ENCODE measurements at regions not wholly inside any gene's neighbourhood (a gene's known extent, or its start where the extent isn't known, plus 50 kb on each side); places are given as distances from the start of the nearest gene placed in this dataset.
"Not testable (repeated sequence)": the region's sequence is repeated elsewhere in the genome, so short reads cannot be mapped to it uniquely, and the experiment has no call there.

DNA sequence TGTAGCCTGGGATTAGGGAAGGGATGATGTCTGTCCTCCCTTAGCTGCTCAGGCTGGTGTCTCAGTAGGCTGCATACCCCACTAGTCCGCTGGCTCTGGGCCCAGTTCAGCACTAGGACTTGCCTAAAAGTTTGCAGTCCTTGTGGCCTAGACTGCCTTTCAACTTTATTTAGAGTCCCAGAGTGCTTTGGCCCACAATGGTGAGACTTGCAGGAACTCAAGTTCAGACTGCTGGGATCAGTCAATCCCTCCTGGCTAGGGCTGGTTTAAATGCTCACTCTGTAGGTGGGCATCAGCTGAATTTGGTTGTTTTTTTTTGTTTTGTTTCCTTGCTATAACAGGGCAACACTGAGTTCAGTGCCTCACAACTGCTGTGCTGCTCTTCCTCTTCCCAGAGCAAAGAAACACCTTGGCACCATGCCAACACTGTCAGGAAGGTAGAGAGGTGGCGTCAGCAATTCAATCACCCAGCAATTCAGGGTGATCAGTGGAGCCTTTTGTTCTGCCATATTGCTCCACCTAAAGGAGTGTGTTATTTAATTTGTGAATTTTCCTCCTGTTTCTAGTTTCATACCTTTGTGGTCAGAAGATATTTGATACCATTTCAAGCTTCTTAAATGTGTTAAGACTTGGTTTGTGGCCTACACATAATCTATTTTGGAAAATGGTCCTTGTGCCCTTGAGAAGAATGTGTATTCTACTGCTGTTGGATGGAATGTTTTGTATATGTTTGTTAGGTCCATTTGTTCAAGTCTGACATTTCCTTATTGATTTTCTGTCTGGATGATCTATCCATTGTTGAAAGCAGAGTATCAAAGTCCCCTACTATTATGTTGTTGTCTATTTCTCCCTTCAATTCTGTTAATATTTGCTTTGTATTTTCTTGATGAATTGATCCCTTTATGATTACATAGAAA, 284.0 kb upstream of the PMFBP1 start:
- no peak for DNase-seq (ENCODE audit: low read depth)

DNA sequence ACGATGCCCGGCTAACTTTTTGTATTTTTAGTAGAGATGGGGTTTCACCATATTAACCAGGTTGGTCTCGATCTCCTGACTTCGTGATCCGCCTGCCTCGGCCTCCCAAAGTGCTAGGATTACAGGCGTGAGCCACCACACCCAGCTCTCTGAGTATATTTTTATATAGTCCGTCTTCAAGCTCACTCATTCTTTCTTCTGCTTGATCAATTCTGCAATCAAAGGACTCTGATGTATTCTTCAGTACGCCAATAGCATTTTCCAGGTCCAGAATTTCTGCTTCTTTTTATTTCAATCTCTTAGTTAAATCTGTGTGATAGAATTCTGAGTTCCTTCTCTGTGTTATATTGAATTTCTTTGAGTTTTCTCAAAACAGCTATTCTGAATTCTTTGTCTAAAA, 281.9 kb upstream of the PMFBP1 start:
- DNase-seq (ENCODE audit: low read depth), result not testable (repeated sequence)

DNA sequence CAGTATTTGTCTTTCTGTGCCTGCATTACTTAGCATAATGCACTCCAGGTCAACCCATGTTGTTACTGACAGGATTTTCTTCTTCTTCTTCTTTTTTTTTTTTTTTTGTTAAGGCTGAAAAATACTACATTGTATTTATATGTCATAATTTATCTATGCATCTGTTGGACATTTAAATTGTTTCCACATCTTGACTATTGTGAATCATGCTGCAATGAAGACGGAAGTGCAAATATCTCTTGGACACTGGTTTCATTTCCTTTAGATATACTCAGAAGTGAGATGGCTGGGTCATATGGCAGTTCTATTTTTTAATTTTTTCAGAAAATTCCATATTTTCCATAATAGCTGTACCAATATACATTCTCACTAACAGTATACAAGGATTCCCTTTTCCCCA, 272.7 kb upstream of the PMFBP1 start:
- no peak for DNase-seq (ENCODE audit: low read depth)

DNA sequence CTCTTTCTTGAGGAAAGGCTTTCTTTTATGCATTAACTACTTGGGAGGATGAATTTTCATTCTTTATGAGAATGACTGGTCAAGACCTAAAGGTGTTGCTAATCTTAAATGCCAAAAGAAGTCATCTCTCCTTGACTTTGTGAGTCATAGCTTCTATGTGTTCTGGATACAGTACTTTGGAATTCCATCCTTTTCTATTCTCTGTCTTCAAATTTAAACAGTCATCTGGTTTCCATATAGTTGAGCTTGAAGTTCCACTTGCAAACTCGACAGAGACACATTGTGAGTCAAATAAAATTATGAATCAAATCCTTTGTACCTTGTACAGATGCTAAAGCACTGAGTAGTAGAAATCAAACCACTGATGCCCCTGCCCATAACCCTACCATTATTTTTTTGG, 271.9 kb upstream of the PMFBP1 start:
- no peak for DNase-seq (ENCODE audit: low read depth)

DNA sequence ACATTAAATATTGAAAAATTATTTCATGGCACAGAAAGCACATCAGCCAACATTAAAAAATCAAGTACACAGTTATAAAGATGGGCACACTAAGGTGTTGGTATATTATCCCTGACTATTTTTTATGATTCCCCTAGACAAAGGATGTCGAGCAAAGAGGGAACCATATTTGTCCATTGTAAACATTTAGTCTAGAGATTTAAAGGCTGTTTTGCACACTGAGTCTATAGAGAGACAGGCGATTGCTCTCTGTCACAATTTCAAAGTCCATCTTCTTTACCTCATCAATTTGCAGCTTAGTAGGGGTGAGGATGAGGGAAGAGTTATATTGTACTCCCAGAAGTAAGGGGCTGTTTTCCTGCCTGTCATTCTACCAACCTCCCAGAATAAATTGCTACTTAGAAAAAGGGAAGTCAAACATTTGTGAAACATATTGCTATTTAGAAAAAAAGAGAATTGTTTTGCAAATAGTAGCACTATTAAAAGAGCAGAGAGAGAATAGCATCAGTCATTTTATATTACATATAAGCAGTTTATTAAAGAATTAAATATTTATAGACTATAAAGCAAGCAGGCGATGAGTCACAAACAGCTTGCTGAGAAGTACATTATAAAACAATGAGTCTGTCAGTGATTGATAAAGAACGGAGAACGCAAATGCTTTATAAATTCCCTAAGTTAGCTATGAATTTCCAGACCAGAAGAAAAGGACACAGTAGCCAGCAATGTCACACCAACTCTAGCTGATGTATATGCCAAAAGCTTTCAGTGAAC, 270.6 kb upstream of the PMFBP1 start:
- no peak for DNase-seq (ENCODE audit: low read depth)

DNA sequence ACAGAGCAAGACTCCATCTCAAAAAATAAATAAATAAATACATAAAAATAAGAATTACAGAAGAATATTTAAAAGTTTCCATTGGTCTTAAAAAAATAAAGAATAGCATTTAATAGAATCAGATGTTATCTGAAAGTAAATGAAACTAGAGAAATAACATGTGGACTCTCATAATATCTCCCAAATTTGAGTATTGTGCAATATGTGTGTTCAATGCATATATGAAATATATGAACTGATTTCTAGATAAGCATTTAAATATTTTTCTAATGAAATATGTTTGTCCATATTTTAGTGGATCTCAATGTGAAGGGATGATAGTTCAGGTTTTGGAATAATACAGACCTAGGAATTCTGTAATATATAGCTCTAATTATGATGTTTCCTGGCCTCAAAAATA, 265.9 kb upstream of the PMFBP1 start:
- no peak for DNase-seq (ENCODE audit: low read depth)

DNA sequence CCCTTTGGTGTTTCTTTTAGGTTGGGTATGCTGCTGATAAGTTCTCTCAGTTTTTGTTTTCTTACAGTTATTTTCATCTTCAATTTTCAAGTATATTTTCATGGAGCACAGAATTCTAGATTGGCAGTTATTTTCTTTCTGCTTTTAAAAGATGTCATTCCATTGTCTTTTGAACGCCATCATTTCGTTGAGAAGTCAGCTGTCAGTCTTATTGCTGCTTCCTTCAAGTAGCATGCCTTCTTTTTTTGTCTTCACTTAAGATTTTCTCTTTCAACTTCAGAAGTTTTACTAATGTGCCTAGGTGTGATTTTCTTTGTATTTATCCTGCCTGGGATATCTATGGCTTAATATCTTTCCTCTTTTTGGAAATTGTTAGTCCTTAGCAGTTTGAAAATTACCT, 262.2 kb upstream of the PMFBP1 start:
- no peak for DNase-seq (ENCODE audit: low read depth)

DNA sequence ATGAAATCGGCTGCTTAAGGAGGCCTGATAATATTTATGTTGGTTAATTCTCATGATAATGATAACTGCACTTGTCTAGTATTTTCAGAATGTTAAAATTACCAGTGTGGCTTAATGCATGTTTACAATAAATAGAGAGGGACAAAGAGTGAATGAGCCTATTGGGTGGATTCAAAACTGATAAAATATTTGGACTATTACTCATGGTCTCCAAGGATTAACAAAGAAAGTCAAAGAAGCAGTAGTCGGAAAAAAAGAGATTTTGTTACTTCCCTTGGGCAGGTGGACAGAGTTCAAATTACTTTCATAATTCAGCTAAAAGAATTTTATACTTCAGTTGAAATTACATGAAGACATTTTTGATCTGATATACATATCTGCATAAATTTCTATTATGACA, 258.2 kb upstream of the PMFBP1 start:
- no peak for DNase-seq (ENCODE audit: low read depth)

DNA sequence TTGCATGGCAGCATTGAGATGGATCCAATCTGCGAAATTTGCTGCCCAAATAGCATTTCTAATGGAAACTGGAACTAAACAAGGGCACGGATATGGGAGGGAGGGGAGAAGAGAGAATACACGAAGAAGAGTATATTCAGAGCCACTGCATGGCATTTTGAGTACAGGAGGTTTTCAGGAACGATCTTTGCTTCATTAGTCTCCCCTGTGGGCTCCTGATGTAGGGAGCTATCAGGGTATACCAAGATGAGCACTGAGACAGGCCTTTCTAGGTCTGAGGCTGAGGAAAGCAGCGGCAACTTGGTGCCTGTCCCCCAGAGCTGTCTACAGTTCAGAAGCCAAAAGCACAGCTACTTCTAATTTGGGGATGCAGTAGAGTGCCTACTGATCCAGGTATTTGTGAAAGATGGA, 257.7 kb upstream of the PMFBP1 start:
- no peak for DNase-seq (ENCODE audit: low read depth)

DNA sequence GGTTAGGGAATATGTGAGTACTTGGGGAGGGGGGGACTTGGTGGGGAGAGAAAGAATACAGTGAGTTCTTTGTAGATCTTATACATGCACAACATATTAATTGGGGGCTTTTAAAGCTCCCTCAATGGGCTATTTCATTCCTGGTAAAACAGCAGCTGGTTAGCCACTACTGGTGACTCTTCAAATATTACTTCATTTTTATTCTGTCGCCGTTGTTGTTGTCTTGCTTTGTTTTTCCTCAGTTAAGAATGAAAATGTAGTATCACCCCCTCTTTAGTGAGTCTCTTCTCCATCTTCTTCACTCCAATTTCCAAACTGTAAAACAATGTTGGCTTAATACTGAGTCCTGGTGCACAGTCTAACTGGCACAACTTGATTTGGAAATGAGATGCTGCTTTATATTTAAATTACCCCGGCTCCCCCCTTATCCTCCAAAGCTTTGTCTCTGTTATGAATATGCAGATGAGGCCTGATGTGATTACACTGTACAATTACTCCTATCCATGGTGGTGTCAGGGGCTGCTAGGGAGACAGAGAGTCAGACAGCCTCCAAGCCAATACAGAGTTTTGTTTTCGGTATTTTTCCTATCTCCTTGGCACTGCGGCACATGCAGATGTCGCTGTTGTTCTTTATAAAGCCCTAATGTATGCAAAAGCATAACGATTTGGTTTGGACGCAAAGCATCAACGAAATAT, 256.9 kb upstream of the PMFBP1 start:
- DNase-seq (ENCODE audit: low read depth), result no peak

DNA sequence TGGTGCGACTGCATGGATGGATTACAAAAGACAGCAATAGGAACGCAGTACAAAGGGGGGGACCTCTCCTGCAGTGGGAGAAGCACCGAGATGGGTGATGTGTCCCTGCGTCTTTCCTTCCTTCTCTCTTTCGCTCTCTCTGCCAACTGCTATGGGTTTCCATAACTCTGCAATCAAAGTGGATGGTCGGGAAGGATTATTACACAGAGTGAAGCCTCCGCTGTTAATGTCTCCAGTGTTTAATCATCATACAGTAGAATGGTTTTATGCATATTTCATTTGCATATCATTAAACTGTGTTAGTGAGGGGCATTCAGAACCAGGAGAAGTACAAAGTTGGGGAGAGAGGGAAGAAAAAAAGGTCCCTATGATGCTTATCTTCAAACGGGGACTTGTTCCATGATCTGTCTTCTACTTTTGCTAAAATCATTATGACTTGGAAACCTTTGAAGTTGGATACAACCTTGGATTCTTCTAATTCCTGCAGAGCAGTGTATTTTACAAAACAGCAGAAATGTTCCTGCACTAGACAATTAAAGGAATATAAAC, 255.9 kb upstream of the PMFBP1 start:
- DNase-seq (ENCODE audit: low read depth), result no peak

DNA sequence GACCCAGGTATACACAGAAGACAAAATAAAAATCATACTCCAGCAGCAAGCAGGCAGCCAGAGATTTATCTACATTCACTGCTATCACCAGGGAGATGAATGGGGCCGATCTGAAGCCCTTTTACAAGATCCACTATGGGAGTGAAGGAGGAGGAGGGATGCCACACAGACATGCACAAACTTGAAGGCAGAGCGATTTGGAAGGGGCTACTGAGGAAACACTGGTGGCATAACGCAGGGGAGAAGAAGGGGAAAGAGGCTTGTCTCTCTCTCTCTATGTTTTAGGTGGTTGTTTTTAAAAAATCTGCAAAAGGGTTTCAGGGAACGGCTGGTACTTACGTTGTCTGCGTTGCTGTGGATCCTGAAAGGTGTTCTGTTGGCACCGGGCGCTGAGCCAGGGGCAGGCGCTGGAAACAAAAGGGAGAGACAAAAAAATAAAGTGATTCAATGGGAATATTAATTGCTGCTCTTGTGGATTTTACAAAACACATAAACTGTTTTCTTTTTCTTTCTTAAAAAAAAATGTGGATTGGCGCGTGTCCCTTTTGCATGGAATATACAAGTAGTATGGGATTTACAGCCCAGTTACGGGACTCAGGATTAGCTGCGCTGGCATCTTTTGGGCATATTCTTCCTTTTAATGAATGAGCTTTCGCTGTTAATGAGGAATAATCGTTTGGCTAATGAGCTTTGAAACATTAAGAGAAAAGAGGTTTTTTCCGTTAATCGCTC, 255.3 kb upstream of the PMFBP1 start:
- no peak for DNase-seq (ENCODE audit: low read depth)

DNA sequence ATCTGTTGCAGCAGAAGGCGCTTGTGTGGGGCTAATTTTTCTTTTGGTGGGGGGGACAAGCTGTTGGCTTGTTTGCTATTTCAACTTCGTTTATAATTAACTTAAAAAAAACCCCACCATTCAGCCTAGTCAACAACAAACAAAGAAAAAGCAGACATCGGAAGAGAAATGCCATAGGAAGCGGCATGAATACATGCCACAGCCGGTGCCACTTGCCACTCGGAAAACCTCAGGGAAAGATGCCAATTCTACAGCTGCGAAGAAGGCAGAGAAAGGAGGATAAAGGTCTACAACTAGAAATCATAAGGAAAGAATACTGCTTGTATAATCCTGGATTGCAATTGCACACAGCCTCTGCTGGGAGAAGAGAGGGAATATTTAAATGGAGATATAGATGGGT, 254.4 kb upstream of the PMFBP1 start:
- no peak for DNase-seq (ENCODE audit: low read depth)

DNA sequence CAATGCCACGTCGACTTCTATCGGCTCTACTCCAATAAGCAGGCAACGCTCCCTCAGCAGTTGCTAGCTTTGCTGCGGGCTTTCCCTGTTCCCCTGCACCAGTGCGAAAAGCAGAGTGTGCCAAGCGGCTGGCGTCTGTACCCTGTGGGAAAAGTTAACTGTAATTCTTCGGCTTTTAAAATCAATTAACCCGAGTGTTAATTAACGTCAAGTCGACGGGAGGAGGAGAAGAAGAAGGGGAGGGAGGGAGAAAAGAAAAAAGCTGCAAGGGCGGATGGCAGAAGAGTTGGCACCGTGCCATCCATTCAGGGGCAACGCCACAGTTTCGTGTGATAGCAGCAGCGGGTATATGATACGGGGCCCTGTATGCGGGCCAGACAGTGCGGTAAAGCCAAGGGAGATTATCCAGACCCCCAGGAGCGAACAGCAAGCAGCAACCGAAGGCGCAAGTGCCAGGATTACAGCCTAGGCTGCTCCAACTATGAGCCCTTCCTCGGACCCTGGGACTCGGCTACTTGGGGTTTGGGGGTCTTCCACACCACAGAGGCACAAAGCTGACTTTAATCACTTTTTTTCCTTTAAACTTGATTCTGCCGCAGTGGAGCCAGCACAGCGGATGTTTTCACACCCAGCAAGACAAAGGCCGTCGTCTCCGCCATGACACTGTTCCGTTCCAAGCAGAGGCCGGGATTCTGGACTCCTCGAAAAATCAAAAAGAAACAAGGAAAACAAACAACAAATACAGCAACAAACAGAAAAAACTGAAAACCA, 253.8 kb upstream of the PMFBP1 start:
- DNase-seq (ENCODE audit: low read depth), result no peak

DNA sequence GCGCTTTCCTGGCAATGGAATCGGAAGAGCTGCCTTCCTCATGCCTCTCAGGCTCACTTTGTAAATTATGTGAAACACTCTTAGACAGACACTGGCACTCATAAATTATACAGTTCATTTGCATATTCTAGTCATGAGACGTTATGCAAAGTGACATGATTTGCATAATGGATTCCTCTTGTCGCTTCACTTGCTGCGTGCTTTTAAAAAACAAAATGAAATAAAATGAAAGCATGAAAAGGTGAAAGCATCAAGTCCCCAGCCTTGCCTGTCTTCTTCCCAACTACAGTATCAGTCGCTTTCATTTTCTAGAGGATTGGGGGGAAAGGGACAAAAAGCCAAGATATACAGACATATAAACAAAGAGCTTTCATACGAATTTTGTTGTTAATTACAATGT, 252.8 kb upstream of the PMFBP1 start:
- no peak for DNase-seq (ENCODE audit: low read depth)

DNA sequence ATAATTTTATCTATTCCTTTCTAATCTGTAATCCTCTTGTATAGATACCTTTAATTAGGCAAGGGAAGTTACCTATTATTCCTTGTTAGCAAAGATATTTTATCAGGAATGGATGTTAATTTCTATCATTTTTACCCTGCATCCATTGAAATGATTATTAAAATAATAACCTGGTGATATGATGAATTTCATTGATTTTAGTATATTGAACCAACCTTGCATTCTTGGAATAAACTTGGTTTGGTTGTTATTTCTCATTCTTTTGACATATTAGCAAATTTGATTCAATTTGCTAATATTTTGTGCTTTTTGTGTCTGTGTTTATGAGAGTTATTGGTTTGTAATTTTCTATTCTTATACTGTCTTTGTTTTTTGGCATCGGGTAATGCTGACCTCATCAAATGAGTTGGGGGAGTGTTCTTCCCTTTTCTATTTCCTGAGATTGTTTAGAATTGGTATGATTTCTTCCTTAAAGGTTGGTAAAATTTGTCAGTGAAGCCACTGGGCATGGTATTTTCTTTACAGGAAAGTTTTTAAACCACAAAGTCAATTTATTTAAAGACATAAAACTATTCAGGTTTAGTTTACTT, 250.4 kb upstream of the PMFBP1 start:
- no peak for DNase-seq (ENCODE audit: low read depth)

DNA sequence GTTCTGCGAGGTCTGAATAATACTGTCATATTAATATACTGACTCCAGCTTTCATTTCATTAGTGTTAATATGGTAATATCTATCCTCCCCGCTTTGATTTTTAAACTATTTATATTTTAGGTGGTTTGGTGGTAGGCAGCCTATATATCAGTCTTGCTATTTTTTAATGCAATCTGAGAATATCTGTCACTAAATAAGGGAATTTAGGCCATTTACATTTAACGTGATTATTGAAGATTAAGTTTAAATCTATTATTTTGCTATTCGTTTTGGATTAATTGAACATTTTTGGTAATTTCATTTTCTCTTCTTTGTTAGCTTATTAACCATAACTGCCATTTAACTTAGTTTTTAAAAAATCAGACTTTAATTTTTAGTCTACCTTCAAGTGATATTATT, 247.7 kb upstream of the PMFBP1 start:
- no peak for DNase-seq (ENCODE audit: low read depth)

DNA sequence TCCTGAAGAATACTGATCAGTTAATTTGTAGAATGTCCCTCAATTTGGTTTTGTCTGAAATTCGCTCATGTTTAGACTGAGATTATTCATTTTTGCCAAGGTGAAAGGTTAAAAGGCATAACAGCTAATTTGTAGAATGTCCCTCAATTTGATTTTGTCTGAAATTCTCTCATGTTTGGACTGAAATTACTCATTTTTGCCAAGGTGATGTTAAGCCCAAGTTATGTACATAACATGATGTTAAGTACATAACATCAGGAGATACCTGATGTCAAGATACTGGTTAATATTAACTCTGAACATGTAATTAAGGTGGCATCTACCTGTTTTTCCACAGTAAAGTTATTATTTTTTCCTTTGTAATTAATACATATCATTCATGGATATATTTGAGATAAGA, 243.4 kb upstream of the PMFBP1 start:
- DNase-seq (ENCODE audit: low read depth), result no peak

DNA sequence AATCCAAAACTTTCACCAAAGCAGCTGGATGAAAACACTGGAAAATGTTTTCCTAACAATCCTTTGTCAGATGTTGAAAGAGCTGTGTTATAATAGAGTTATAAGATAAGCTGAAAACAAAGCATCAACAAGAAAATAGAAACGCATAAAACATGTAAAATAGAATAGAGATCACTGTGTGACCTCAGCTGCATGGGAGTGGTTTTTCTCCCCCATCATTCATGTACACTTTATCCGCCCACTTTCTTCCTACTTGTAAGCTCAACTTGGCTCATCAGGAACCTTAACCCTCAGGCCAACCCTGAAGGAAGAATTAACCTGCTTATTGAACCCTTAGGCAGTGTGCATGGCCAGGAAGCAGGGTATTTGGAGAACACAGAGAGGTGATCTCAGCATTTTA, 238.5 kb upstream of the PMFBP1 start:
- DNase-seq (ENCODE audit: low read depth), result no peak

DNA sequence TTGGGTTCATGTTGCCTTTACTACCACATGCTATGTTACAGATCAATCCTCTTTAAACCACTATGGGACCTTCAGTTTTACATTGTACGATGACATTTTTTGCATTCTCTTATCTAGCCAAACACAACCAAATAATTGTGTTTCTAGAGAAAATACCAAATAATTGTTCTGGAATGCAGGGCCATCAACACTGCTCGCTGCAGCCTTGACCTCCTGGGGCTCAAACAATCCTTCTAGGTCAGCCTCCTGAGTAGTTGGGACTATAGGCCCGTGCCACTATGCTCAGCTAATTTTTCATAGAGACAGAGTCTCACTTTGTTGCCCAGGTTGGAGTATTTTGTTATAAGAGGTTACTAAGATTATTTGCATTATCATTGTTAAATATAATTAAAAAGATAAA, 237.5 kb upstream of the PMFBP1 start:
- no peak for DNase-seq (ENCODE audit: low read depth)

DNA sequence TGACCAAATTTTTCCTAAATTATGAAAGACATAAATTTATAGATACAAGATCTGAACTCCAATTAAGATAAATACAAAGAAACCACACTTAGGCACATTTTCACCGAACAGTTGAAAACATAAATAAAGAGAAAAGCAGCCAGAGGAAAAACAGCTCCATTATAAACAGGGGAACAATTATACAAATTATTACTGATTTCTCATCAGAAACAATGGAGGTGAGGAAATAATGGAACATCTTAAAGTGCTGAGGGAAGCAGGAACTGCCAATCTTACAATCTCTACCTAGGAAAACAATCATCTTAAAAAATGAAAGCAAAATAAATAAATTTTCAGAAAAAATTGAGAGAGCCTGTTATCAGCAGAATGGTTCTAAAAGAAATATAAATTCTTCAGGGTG, 234.4 kb upstream of the PMFBP1 start:
- DNase-seq (ENCODE audit: low read depth), result no peak

All from activated T-cell treated with anti-CD3 and anti-CD28 coated beads for 1 hour (primary cell).